NB4 (cell line): ENCODE measurements at regions not wholly inside any gene's neighbourhood (a gene's known extent, or its start where the extent isn't known, plus 50 kb on each side); places are given as distances from the start of the nearest gene placed in this dataset.

Experiments used
- DNase-seq: peaks from one replicate; pipeline ENCODE4 v3.0.0; 2010; ENCODE audit warnings: low read depth
- H3K4me3 ChIP-seq: one replicate; pipeline ENCODE4 v1.5.1; 2011; ENCODE audit warnings: mild to moderate bottlenecking, low read depth, low read length, moderate library complexity
- MYC ChIP-seq: IDR thresholded peaks from 2 replicates; pipeline ENCODE4 v1.6.1; 2011; ENCODE audit warnings: low read depth, low read length
- POLR2A ChIP-seq: IDR thresholded peaks from 2 replicates; pipeline ENCODE4 v1.6.1; 2011; ENCODE audit warnings: mild to moderate bottlenecking; ENCODE audit not compliant: insufficient read length; ENCODE audit errors: extremely low read depth
- TF ChIP-seq, protein P1 (sequence below): IDR thresholded peaks from one replicate; pipeline ENCODE4 v1.5.1; 2012; ENCODE audit warnings: low read depth, low read length
- TF ChIP-seq, protein P2 (sequence below): IDR thresholded peaks from 2 replicates; pipeline ENCODE4 v1.6.1; 2011; ENCODE audit warnings: low read depth, low read length

- no peak overlapping the region for H3K4me3 ChIP-seq
- TF ChIP-seq, protein P1, sequence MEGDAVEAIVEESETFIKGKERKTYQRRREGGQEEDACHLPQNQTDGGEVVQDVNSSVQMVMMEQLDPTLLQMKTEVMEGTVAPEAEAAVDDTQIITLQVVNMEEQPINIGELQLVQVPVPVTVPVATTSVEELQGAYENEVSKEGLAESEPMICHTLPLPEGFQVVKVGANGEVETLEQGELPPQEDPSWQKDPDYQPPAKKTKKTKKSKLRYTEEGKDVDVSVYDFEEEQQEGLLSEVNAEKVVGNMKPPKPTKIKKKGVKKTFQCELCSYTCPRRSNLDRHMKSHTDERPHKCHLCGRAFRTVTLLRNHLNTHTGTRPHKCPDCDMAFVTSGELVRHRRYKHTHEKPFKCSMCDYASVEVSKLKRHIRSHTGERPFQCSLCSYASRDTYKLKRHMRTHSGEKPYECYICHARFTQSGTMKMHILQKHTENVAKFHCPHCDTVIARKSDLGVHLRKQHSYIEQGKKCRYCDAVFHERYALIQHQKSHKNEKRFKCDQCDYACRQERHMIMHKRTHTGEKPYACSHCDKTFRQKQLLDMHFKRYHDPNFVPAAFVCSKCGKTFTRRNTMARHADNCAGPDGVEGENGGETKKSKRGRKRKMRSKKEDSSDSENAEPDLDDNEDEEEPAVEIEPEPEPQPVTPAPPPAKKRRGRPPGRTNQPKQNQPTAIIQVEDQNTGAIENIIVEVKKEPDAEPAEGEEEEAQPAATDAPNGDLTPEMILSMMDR = no peak
- TF ChIP-seq, protein P2, sequence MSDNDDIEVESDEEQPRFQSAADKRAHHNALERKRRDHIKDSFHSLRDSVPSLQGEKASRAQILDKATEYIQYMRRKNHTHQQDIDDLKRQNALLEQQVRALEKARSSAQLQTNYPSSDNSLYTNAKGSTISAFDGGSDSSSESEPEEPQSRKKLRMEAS = no peak
- TF ChIP-seq MYC (no peak), POLR2A (no peak)
- no peak for DNase-seq
These were observed 400.2 kb downstream of the QKI start for GRCh38 chr6:163814494-163815364.

- TF ChIP-seq POLR2A = no peak
- TF ChIP-seq, protein P2 = no peak
- no peak for DNase-seq
- H3K4me3 ChIP-seq = no peak overlapping the region
These were observed 399.5 kb downstream of the QKI start for GRCh38 chr6:163813979-163814493.

DNA sequence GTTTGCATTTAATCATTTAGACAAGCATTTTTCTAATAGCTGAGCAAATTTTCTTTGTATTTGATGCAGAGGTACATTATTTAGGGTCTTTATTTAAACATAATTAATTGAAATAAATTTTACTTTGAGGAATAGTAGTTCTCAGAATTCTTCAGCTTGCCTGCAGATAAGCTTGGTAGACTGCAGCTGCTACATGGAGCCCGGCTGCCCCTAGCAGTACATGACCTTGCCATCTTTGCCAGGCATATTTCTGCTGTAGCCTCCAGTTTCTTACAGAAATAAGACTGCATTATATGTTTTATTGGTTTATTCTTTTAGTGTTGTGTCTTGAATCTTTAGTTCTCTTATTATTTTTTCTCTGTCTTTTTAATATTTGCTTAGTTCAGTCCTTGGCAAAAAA, 396.8 kb downstream of the QKI start:
- no peak overlapping the region for H3K4me3 ChIP-seq
- DNase-seq = no peak
- TF ChIP-seq POLR2A (no peak), MYC (no peak)
- TF ChIP-seq, protein P1 = no peak
- TF ChIP-seq, protein P2 = no peak

- H3K4me3 ChIP-seq = no peak overlapping the region
- TF ChIP-seq MYC (no peak), POLR2A (no peak)
- TF ChIP-seq, protein P2 = no peak
- TF ChIP-seq, protein P1 = no peak
- no peak for DNase-seq
These were observed 394.8 kb downstream of the QKI start for GRCh38 chr6:163809364-163809763.

- H3K4me3 ChIP-seq = no peak overlapping the region
- TF ChIP-seq, protein P1 = no peak
- TF ChIP-seq POLR2A (no peak), MYC (no peak)
- TF ChIP-seq, protein P2 = no peak
- DNase-seq = no peak
These were observed 394.4 kb downstream of the QKI start for GRCh38 chr6:163808871-163809270.

GRCh38 chr6:163808231-163808630, 393.7 kb downstream of the QKI start:
- H3K4me3 ChIP-seq = no peak overlapping the region
- TF ChIP-seq, protein P2 = no peak
- TF ChIP-seq, protein P1 = no peak
- TF ChIP-seq POLR2A (no peak), MYC (no peak)
- no peak for DNase-seq
